ENCODE measurements at regions not wholly inside any gene's neighbourhood (a gene's known extent, or its start where the extent isn't known, plus 50 kb on each side); places are given as distances from the start of the nearest gene placed in this dataset.

DNA sequence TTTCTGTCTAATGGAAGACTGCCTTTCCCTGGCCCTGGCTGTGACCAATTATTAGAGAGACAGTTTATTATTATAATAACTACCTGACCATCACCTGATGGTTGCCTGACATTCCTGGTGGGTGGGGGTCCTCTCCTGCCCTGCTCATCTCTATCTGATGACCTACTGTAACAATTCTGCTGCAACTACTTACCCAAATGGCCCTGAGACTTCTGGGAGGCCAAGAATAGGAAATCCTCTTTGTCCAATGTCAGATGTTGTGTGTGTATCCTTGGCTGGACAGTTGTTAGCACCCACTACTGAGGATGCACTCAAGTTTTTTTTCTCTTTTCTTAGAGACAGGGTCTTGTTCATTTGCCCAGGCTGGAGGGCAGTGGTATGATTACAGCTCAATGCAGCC, 110.3 kb downstream of the DDX1 start:
- DNase-seq: no peak

DNA sequence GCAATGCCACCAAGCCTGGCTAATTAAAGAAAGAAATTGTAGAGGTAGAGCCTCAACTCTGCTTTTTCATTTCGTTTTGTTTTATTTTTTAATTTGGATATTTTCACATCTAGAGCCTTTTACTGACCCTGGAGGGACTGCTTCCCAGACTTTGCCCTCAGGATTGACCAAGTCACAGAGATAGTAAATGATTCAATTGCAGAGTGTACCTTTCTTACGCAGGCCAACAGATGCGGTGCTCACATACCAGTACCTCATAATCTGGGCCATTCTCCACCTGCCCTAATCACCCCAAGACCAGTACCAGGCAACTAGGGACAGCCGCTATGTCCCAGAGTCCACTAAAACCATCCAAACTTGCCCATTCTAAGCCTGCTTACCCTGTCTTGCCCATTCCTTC, 110.8 kb downstream of the DDX1 start:
- no peak for DNase-seq

DNA sequence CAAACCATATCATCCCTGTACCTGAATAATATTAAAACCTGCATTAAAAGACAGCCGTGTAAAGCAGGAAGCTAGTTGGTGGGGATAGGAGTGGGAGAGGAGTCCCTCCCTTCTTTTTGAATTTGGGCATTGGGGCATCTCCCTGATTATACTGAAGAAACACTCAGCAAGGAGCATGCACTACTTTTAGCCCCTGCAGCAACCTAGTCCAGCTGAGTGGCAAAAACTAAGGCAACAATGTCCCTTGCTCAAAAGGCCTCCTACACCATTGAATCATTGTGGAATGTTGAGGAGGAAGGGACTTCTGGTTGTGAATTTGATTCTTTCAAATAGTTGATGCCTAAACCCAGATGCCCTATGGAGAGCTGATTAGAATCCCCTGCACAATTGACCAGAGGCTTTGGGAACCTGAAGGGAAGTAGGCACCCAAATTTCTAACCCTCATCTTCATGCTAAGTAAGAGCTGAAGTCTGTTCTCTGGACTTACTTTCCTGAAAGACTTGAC, 111.7 kb downstream of the DDX1 start:
- DNase-seq: no peak

DNA sequence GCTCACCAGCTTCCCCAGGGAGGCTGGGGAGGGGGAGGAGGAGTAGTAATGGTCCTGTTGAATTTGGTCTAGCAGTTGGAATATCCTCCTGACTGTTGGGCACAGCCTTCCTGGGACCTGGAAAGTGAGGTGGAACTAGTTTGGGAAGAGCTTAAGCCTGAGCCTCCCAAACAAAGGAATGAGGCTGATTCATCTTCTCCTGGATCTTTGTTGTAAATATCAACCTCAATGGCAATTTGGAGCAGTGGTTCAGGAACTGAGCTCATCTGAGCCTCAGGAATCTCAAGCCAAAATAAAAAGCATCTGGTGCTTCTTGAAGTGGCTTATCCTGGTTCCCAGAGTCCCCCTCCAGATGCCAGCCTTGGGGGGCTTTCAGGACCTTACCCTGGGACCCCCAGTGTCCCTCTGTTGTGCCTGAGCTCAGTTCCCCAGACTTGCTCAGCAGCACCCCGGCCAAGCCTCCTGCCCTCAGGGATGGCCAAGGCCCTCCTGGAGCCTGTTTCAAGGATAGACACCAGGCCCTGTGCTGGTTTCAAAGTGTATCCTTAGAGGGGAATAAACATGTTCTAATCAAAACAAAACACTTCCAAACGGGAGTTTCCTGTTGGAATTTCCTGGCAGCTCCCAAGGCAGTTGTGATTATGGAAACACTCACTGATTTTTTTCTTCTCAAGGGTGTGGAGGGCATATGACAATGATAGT, 112.6 kb downstream of the DDX1 start:
- DNase-seq: no peak

DNA sequence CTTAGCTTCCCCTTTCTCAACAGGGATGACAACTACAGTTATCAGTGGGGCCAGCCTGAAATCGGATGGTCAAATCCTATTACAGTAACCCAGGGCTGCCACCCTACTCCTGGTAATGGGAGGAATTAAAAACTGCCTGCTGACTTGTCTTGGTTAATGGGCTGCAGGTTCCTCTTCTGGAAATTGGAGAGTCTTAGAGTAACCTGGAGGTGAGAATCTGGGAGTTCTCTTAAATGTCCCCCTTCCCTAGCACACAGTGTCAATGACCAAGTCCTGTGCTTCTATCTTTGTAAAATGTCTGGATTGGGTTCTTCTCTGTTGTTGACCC, 113.1 kb downstream of the DDX1 start:
- no peak for DNase-seq

DNA sequence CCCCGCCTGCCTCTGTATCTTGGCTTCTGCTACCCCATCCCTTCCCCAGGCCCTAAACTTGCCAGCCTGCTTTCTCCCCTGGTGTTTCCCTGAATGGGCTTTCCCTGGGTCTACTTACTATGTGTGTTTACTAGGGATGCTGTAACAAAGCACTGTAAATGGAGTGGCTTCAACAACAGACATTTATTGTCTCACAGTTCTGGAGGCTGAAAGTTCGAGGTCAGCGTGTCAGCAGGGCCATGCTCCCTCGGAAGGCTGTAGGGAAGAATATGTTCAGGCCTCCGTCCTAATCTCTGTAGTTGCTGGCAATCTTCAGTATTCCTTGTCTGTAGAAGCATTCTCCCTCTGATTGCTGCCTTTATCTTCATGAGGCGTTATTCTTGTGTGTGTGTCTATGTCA, 113.6 kb downstream of the DDX1 start:
- no peak for DNase-seq

DNA sequence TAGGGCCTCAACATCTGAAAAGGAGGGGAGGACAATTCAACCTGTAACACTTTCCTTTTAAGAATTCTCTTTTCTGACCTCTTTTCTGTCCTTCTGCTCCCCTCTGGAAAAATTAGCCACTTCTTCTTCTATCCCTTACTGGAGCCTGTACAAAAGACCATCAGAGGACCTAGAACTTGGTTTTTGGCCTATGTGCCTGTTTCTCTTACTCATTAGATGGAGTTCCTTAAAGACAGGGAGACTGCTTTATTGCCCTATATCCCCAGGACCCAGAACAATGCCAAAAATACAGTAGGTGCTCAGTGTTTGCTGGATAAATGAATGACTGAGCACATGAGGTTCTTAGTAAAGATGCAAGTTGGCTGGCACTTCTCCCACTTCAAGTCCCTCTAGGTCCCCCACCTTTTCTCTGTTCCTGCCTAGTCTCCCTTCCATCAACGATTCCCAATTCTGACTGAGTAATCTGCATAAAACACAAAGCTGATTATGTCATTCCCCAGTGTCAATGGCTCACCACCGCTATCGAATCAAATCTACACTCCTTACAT, 114.2 kb downstream of the DDX1 start:
- no peak for DNase-seq

DNA sequence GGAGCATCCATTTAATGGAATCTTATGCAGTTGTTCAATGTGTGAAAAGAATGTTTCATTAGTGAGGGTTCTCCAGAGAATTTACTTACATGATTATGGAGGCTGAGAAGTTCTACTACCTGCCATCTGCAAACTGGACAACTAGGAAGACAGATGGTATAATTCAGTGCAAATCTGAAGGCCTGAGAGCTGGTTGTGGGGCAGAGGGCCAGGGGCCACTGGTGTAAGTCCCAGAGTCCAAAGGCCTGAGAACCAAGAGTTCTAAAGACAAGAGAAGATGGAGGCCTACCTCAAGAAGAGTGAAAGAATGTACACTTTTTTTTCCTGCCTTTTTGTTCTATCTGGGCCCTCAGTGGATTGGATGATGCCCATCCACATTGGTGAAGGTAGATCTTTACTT, 114.8 kb downstream of the DDX1 start:
- DNase-seq: no peak

DNA sequence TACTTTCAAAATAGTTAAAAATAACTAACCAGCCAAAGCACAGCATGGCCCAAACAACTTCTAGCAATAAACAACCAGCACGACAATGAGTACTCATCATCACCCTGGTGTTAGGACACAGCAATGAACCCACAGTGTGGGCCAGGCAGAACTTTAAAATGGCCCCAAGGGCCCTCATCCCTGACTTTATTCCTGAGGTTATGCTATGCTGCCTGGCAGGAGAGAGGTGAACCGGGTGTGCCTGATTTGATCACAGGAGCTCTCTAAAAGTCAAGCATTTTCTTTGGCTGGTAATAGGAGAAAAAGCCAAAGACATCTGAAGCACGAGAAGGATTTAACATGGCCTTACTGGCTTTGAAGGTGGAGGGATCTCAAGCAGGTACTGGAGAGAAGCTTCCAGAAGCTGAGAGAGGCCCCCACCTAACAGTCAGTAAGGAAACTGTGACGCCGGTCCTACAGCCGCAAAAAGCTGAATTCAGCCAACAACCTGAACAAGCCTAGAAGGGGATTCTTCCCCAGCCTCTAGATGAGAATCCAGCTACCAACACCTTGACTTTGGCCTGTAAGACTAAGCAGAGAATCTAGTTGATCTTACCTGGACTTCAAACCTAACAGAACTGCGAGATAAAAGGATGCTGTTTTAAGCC, 115.4 kb downstream of the DDX1 start:
- no peak for DNase-seq

DNA sequence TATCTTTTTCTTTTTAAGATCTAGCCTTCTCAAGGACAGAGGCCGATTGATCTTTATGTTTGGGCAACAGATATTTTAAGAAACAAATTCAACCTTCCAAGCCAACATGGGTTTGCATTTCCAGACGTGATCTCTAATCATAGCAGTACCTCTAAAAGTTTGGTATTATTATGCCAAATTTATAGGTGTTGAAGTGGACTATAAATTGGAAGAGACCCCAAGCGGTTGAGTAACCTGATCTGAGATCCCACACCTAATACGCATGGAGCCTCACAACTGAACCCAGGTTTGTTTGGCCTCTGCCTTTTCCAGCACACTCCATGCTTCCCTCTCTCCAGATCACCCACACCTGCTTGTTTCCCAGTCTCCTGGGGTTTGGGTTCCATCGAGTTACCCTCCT, 116.5 kb downstream of the DDX1 start:
- no peak for DNase-seq

DNA sequence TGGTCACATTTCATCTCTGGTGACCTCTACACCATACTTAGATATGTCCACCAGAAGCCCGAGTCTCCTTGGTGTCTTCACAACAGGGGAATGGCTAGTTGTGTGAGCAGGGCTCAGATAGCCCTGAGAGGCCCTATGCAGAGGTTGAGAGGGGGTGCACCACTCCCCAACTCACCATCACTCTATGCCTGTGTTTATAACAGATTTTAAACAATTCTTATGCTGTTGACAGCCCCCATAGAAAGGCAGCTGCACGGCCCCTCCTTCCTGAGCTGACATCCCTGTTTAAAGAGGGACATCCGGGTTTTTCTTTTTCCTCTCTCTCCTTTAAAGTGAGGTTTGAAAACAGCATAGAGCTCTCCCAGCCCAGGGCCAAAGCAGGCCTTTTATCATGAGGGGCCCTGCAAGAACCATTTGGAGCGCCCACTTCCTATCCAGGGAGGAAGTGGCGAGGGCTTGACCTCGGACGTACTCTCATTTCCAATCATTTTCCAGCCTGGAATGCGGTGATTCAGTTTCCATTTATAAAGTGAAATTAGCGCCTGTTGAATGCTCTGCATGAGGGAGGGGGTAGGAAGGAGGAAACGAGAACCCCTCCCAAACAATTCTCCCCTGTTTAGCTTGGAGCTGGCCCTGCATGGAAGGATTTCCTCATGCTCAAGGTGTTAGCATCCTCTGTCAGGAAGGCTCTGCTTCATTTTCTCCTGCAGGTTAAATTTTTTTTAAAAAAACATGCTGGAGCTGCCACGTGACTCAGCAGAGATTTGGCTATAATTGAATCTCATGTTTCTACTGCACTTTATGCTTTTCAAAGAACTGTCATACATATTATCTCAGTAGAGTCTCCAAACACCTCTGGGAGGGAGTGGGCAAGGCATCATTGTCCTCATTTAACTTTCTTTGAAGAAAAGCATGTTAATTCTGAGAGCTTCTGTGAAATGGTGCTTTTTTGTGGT, 117.5 kb downstream of the DDX1 start:
- no peak for DNase-seq

DNA sequence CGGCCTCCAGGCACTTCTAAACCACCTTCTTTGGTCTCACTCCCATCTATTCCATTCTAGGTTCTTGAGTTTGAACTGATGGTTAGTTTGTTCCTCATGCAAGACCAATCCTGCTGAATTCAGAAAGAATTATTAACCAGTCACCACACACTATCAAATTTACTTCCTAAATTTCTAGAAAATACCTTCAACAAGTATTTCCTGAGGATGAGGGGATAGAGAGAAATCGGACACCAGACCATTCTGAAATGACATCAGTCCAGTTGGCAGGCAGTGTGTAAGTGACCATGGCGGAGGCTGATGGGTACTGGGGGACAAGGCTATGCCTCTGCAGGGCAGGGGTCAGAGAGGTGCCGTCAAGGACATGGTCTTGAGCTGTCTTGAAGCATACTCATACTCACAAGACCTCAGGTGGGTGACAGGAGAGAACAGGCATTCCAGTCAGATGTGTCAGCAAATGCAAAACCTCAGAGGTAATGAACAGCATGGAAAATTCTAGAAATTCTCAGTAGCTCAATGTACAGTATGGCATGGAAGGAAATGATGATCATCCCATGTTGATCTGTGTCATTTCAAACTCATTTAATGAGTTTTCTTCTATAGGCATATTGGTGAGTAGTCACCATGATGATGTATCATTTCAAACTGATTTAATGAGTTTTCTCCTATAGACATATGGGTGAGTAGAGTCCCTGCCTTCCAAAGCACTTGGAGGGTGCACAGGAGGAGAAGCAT, 119.6 kb downstream of the DDX1 start:
- DNase-seq: no peak

DNA sequence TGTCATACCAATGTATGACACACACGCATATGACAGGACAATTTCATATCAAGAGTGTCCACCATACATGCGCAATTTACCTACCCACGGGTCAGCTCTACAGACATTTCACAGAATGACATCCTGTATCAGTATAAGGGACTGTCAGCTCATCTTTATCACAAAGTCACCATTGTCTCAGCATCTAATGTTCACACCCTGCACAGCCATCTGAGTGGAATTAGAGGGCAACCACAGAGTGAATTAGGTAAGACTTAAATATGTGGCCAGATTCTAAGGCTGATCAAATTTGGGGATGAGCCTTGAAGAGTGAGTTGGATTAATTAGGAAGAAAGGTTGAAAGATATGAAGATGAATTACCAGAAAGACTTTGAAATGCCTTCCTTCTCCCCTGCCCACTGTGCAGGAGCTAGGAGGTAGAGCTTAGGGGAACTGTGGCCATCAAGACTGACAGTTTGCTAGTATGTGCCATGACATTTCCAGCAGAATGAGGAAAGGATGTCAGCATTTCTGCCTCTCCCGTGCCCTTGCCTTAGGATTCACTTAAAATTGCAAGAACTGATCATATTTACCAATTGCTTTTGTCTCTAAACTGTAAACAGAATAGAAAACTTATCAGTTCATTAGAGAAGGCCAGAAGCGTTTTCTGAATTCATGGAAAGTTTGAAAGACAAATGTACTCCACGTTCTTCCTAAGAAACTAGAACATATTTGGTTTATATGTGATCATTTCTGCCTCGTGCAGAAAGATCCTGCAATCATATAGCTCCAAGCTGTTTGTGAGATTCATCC, 121.1 kb downstream of the DDX1 start:
- no peak for DNase-seq

DNA sequence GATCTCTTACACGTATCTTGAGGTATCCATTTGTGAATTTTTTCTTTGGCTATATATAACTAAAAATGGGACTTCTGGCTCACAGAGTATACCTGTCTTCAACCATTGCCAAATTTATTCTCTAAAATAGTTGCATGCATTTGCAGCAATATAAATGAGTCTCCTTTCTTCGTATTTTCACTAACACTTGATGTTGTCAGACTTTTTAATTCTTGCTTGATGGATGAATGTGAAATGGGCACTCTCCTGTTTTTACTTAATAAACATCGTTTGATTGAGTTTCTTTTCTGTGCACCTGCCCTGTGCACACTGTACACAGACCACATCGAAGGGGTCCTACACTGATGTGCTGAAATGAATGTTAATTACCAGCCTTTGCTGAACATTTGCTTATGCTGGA, 121.8 kb downstream of the DDX1 start:
- DNase-seq: no peak

DNA sequence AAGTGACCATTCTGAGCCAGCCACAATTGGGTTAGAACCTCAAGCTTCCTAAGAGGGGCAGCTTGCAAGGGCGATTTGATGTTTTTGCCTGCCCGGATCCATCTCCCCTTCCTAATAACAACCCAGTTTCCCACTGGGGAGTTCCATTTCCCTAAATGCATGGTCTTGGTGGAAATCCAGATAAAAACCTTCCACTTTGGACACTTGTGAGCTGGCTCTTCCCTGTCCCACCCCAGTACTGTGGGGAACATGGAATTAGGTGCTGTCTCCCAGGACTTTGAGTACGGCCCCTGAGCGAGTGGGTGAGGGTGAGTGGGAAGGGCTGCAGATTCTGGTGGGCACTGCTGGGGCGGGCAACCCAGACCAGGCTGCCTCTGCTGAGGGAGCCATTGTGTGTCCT, 122.3 kb downstream of the DDX1 start:
- no peak for DNase-seq

DNA sequence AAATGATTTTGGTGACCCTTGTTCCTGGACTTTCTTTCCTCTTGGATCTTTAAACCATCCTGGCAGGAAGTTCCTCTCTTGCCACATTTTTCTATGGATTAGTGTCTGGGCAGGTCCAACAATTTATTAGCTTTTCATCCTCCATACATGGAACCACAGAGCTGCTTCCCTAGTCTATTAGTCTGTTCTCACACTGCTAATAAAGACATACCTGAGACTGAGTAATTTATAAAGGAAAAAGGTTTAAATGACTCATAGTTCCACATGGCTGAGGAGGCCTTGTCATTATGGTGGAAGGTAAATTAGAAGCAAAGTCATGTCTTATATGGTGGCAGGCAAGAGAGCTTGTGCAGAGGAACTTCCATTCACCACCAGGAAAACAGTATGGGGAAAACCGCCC, 122.9 kb downstream of the DDX1 start:
- no peak for DNase-seq

DNA sequence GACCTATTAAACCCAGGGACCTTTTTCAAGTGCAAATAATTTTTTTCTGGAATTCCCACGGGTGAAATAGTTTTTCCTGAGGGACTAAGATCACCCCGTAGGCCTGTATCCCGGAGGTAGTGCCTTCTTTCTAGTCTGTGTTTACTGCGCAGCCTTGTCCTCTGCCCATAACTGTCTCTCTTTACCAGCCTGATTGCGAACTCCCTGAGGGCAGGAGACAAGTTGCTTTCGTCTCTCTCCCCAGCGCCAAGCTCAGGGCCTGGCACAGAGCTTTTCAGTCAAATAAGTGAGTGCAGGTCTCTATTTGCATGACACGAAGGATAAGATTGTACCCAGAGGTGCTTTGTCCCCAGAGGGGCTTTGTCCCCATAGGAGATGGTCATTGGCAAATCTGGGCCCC, 123.9 kb downstream of the DDX1 start:
- DNase-seq: no peak

DNA sequence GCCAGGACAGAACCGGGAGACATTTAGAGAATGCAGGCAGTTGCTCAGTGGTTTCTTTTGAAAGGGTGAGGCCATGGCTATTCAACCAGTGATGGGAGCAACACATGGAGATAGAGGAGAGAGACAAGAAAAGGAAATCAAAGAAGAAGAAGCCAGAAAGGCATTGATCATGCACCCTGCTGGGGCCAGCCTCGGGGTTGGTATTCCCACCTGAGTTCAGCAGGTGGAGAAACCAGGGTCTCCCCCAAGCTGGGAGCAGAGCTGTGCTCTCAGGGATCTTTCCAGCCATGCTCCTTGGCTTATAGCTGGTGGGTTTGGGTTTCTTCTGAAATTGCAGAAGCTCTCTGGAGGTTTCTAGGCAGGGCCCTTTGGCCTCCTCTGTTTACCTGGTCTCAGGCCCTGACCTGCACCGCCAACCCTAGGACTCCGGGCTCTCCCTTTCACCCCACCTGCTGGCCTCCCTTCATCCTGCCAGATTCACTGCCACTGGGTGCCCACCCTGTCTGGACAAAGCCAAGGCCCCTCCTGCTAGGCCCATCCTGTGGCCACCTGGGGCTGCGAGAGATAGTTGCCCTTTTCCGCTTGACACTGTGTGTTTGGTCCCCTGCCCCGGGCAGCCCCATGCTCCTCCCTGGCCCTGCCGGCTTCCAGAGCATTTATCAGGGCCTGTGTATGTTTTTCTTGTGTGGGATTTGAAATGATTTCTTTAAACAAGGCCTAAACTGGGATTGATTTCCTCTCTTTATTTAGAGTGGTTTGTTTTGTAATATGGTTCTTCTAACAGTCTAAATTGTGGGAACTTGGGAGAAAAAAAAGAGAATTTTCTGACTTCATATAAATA, 126.7 kb downstream of the DDX1 start:
- no peak for DNase-seq

DNA sequence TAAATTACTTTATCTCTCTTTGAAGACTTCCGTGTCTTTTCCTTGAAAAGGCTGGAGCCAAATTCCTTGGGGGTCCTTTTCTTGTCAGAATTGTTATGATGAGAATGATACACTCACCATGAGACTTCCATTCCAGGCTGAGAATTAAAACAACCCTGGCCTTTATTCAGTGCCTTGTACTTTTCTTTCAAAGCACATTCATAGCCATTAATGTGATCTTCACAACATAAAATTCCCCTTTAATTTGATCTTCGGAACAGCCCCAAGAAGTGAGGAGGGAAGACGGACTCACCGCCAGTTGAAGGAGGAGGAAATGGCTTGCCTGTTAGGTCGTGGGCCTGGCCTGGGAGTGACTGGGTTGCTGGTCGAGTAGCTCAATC, 127.3 kb downstream of the DDX1 start:
- DNase-seq: no peak

DNA sequence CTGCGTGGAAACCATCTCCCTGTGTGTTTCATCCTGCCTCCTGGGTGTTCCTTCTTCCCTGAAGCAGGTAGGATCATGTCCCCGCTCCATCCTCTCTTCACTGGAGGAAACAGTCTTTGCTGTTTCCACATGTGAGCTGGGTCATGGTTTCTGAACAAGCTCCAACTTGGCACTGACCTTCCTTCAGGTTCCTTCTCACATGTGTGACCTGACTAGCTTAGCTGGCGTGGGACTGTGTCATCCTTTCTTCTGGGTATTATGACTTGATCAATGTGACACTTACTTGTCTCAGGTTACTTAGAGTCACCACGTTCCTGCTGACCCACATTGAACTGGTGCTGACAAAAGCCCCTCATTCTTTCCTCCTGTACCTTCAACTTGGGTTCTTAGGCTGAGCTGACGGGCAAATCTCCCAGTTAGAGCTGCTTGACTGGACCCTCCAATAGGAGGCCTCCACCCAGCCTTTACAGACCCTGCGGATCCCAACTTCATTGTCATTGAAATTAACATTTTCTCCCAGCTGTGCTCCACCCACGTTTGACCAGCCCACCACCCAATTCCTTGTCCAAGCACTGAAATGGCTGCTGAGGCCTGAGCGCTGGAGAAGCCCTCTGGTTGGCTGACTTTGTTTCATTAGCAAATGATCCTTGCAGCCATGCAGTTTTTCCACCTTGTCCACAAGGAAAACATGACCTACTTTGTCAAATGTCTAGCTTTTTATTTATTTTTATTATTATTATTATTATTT, 128.1 kb downstream of the DDX1 start:
- no peak for DNase-seq
